NCI-H146 treated with DMSO at 0.1 percent for 48 hours (cell line): ENCODE measurements at regions not wholly inside any gene's neighbourhood (a gene's known extent, or its start where the extent isn't known, plus 50 kb on each side); places are given as distances from the start of the nearest gene placed in this dataset.

Experiments used
- DNase-seq: peaks from one replicate; lab custom pipeline; 2025; ENCODE audit not compliant: unreplicated experiment; lab: John Stamatoyannopoulos, UW

DNA sequence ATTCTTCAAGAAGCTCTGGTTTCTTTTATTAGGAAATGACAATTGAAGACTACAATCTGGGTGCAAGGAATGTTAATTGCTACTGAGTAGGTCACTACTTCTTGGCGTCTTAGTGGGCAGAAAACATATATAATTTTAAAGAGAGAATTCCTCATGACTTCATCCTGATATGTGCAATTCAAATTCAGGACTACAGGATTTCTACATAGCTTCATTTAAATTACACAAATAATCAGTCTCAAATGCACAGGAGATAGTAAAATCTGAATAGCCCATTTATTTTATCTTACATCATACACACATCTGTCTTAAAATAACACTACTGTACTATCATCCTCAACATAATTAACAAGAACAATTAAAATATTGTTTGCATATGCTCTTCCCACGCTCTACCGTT is 52.5 kb upstream of the GPR149 start:
- no peak for DNase-seq

- no peak for DNase-seq
Observed at GRCh38 chr3:154480033-154480432, 50.0 kb upstream of the GPR149 start.
